ENCODE measurements at regions not wholly inside any gene's neighbourhood (a gene's known extent, or its start where the extent isn't known, plus 50 kb on each side); places are given as distances from the start of the nearest gene placed in this dataset.

DNA sequence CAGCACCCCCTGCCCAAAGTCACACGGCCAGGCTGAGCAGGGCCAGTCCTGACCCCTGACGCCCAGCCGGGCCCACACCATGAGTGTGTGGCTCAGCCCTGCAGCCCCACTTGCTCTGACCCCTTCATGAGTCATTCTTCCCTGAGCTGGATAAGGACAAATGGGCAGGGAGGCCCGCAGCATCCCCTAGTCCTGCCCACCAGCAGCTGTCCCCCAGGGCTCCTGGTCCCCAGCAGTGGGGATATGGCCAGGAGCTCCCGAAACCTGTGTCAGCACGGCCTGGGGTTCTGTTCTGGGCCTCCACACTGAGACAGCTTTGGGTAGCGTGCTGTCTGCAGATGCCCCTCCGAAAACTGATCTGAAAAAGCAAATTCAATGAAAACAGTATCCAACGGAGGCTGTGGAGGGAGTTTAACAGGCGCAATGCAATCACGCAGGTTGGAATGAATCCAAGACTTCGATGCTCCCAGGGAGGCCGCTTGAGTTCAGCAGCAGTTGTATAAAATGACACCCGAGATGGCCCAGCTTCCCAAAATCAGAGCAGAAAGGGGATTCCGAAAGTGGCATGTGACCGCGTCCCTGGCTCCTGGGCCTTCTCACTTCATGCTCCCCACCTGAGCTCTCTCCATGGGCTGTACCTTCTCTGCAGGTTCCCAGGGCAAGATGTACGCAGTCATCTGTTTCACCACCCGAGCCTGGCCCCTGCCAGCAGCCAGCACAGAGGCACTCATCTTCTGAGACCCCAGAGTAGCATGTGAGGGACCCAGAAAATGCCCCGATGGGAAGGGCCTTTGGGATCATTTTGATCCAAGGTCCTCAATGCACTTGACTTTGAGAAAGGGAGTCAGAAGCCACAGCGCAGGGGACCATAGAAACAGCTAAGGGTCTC lies 214.1 kb downstream of the USP6NL start:
- TF ChIP-seq CHD1 (IDR thresholded peaks at IDR 0.05; ENCODE audit: low read depth, low read length), result no peak
- TF ChIP-seq EGR1 (IDR thresholded peaks at IDR 0.05; ENCODE audit: borderline replicate concordance in 1 of 2, low read depth in 2 of 2, low read length in 2 of 2), result no peak
- TF ChIP-seq CTCF (IDR thresholded peaks at IDR 0.05 in 2 of 3, conservative IDR thresholded peaks at IDR 0.05 in 1 of 3; ENCODE audit: control insufficient read depth in 2 of 3, extremely low read depth in 1 of 3, insufficient read depth in 1 of 3, low read depth in 3 of 3, low read length in 3 of 3), result no peak
- TF ChIP-seq, protein P1, sequence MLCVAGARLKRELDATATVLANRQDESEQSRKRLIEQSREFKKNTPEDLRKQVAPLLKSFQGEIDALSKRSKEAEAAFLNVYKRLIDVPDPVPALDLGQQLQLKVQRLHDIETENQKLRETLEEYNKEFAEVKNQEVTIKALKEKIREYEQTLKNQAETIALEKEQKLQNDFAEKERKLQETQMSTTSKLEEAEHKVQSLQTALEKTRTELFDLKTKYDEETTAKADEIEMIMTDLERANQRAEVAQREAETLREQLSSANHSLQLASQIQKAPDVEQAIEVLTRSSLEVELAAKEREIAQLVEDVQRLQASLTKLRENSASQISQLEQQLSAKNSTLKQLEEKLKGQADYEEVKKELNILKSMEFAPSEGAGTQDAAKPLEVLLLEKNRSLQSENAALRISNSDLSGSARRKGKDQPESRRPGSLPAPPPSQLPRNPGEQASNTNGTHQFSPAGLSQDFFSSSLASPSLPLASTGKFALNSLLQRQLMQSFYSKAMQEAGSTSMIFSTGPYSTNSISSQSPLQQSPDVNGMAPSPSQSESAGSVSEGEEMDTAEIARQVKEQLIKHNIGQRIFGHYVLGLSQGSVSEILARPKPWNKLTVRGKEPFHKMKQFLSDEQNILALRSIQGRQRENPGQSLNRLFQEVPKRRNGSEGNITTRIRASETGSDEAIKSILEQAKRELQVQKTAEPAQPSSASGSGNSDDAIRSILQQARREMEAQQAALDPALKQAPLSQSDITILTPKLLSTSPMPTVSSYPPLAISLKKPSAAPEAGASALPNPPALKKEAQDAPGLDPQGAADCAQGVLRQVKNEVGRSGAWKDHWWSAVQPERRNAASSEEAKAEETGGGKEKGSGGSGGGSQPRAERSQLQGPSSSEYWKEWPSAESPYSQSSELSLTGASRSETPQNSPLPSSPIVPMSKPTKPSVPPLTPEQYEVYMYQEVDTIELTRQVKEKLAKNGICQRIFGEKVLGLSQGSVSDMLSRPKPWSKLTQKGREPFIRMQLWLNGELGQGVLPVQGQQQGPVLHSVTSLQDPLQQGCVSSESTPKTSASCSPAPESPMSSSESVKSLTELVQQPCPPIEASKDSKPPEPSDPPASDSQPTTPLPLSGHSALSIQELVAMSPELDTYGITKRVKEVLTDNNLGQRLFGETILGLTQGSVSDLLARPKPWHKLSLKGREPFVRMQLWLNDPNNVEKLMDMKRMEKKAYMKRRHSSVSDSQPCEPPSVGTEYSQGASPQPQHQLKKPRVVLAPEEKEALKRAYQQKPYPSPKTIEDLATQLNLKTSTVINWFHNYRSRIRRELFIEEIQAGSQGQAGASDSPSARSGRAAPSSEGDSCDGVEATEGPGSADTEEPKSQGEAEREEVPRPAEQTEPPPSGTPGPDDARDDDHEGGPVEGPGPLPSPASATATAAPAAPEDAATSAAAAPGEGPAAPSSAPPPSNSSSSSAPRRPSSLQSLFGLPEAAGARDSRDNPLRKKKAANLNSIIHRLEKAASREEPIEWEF (IDR thresholded peaks at IDR 0.05; ENCODE audit: insufficient replicate concordance, low read depth, low read length), result no peak
- no peak for TF ChIP-seq FOXM1 (IDR thresholded peaks at IDR 0.05; ENCODE audit: low read depth, low read length)
- TF ChIP-seq FOS (IDR thresholded peaks at IDR 0.05; ENCODE audit: borderline replicate concordance, extremely low read depth, insufficient read length), result no peak
- no peak for TF ChIP-seq ATF7 (IDR thresholded peaks at IDR 0.05; ENCODE audit: low read depth)
- TF ChIP-seq NRF1 (conservative IDR thresholded peaks at IDR 0.05; ENCODE audit: low read depth, low read length), result no peak
- no peak for TF ChIP-seq GABPA (IDR thresholded peaks at IDR 0.05; ENCODE audit: low read depth)
- no peak for TF ChIP-seq TBL1XR1 (IDR thresholded peaks at IDR 0.05; ENCODE audit: low read depth, low read length)
- no peak for TF ChIP-seq KDM1A (IDR thresholded peaks at IDR 0.05; ENCODE audit: borderline replicate concordance)
- TF ChIP-seq POLR2A (IDR thresholded peaks at IDR 0.05; ENCODE audit: low read depth, low read length), result no peak
- TF ChIP-seq USF2 (IDR thresholded peaks at IDR 0.05; ENCODE audit: borderline replicate concordance, low read depth, low read length), result no peak
- no peak for TF ChIP-seq CREM (IDR thresholded peaks at IDR 0.05; ENCODE audit: low read depth)

Data from GM12878 (cell line).